Fibroblast of lung (primary cell): ENCODE measurements at regions not wholly inside any gene's neighbourhood (a gene's known extent, or its start where the extent isn't known, plus 50 kb on each side); places are given as distances from the start of the nearest gene placed in this dataset.
A peak's percentile ranks its signal among the peaks of the same experiment; 100 is the strongest.

Source experiments
- DNase-seq, 2 donors: peaks; one replicate each; pipeline versions ENCODE4 v3.0.0 to v3.0.0-alpha.2; 2010; ENCODE audit warnings: low read depth in 2 of 2
- H2AFZ ChIP-seq: 2 replicates; pipeline ENCODE4 v1.5.1; 2012; ENCODE audit warnings: low read length, control low read depth, inconsistent platforms
- H3K27ac ChIP-seq: 2 replicates; pipeline ENCODE4 v1.5.1; 2011; ENCODE audit warnings: low read length, control low read depth; ENCODE audit not compliant: insufficient read depth
- H3K27me3 ChIP-seq: 2 replicates; pipeline ENCODE4 v1.5.1; 2011; ENCODE audit warnings: mild to moderate bottlenecking, low read length; ENCODE audit not compliant: control insufficient read depth, insufficient read depth
- H3K36me3 ChIP-seq: 2 replicates; pipeline ENCODE4 v1.5.1; 2011; ENCODE audit warnings: low read length; ENCODE audit not compliant: control insufficient read depth, insufficient read depth
- H3K4me1 ChIP-seq: 2 replicates; pipeline ENCODE4 v1.5.1; 2011; ENCODE audit warnings: low read length; ENCODE audit not compliant: control insufficient read depth, insufficient read depth; ENCODE audit errors: extremely low read depth
- H3K4me2 ChIP-seq: 2 replicates; pipeline ENCODE4 v1.5.1; 2011; ENCODE audit warnings: low read length, control low read depth; ENCODE audit not compliant: insufficient read depth; ENCODE audit errors: extremely low read depth
- H3K4me3 ChIP-seq, 4 experiments: fragments of 200-600 bp in 1 of 4; sonication (generic) in 1 of 4; replicated peaks in 1 of 4; 2 replicates each; pipeline ENCODE4 v1.5.1; 2011 to 2016; ENCODE audit warnings: low read length in 4 of 4, low read depth in 3 of 4, mild to moderate bottlenecking in 3 of 4, control low read depth in 2 of 4, inconsistent platforms in 1 of 4, mixed read lengths in 1 of 4; ENCODE audit not compliant: insufficient read depth in 1 of 4; ENCODE audit errors: control extremely low read depth in 1 of 4
- H3K79me2 ChIP-seq: 2 replicates; pipeline ENCODE4 v1.5.1; 2012; ENCODE audit warnings: mild to moderate bottlenecking, low read length, inconsistent platforms; ENCODE audit not compliant: control insufficient read depth, insufficient read depth
- H3K9ac ChIP-seq: 2 replicates; pipeline ENCODE4 v1.5.1; 2011; ENCODE audit warnings: mild to moderate bottlenecking, low read length, control low read depth; ENCODE audit not compliant: insufficient read depth
- H3K9me3 ChIP-seq: 2 replicates; pipeline ENCODE4 v1.5.1; 2012; ENCODE audit warnings: low read depth, low read length; ENCODE audit not compliant: control insufficient read depth, insufficient read depth
- H4K20me1 ChIP-seq: 2 replicates; pipeline ENCODE4 v1.5.1; 2011; ENCODE audit warnings: low read length; ENCODE audit not compliant: control insufficient read depth, insufficient read depth; ENCODE audit errors: extremely low read depth
- CTCF ChIP-seq, 2 donors: IDR thresholded peaks in 1 of 2; conservative IDR thresholded peaks in 1 of 2; 1 replicate in 1 of 2; 2 replicates in 1 of 2; pipeline ENCODE4 v1.5.1; 2011 to 2012; ENCODE audit warnings: low read length in 2 of 2, control low read depth in 1 of 2, inconsistent platforms in 1 of 2, low read depth in 1 of 2, mild to moderate bottlenecking in 1 of 2
- EZH2 ChIP-seq: IDR thresholded peaks from 2 replicates; pipeline ENCODE4 v1.5.1; 2012; ENCODE audit warnings: low read length, control low read depth, mild to moderate bottlenecking; ENCODE audit errors: missing control alignments

DNA sequence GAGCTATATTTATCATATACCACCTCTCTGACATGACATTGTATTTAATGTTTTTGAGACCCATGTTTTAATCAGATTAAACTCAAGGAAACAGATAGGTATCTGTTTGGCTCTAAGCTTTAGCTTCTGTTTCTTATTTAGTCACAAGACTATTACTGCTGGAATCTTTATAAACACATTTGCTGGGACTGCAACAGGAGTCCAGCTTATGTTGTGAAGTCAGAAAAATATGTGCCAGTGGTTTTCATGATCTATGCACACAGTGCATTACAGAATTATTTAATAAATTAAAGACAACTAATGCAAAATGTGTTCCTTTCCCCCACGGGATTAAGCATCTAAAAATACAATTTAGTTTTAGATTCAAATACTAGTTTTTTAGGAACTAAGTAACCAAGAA, 338.9 kb downstream of the ZEB2 start:
- H4K20me1 ChIP-seq = no peaks in the 10 kb centered on the region
- no peak for TF ChIP-seq CTCF (conservative IDR thresholded peaks at IDR 0.05 in 1 of 2, IDR thresholded peaks at IDR 0.05 in 1 of 2; ENCODE audit: low read depth in 1 of 2, low read length in 2 of 2)
- TF ChIP-seq EZH2 = no peak

GRCh38 chr2:144180131-144180530, 339.8 kb downstream of the ZEB2 start:
- Histone ChIP-seq H3K4me3 (no peak overlapping the region), H4K20me1 (no peaks in the 10 kb centered on the region), H3K9me3 (no peaks in the 10 kb centered on the region), H3K4me2 (no peak overlapping the region), H3K9ac (no peak overlapping the region), H3K27me3 (no peaks in the 10 kb centered on the region), H3K79me2 (no peaks in the 10 kb centered on the region), H3K27ac (no peak overlapping the region), H3K36me3 (no peaks in the 10 kb centered on the region), H3K4me1 (no peaks in the 10 kb centered on the region), H2AFZ (no peak overlapping the region)
- TF ChIP-seq EZH2 (no peak), CTCF (conservative IDR thresholded peaks at IDR 0.05 in 1 of 2, IDR thresholded peaks at IDR 0.05 in 1 of 2; ENCODE audit: low read depth in 1 of 2, low read length in 2 of 2) (no peak)
- no peak for DNase-seq

More for the DNA sequence above, 338.9 kb downstream of the ZEB2 start:
- Histone ChIP-seq H3K4me1 (no peaks in the 10 kb centered on the region), H3K79me2 (no peaks in the 10 kb centered on the region), H3K27ac (no peak overlapping the region), H2AFZ (no peak overlapping the region), H3K9me3 (no peaks in the 10 kb centered on the region), H3K36me3 (no peaks in the 10 kb centered on the region), H3K4me3 (no peak overlapping the region), H3K9ac (no peak overlapping the region), H3K4me2 (no peak overlapping the region), H3K27me3 (no peaks in the 10 kb centered on the region)
- peak in 1 of 2 donors; percentile 37 for DNase-seq

- Histone ChIP-seq H3K4me2 (no peak overlapping the region), H3K9ac (no peak overlapping the region), H2AFZ (no peak overlapping the region), H3K4me1 (no peaks in the 10 kb centered on the region), H3K27ac (no peak overlapping the region), H3K4me3 (no peak overlapping the region), H4K20me1 (no peaks in the 10 kb centered on the region), H3K36me3 (no peaks in the 10 kb centered on the region), H3K79me2 (no peaks in the 10 kb centered on the region), H3K27me3 (no peaks in the 10 kb centered on the region), H3K9me3 (no peaks in the 10 kb centered on the region)
- TF ChIP-seq EZH2 = no peak
- no peak for TF ChIP-seq CTCF (conservative IDR thresholded peaks at IDR 0.05 in 1 of 2, IDR thresholded peaks at IDR 0.05 in 1 of 2; ENCODE audit: low read depth in 1 of 2, low read length in 2 of 2)
- DNase-seq = no peak
These were observed 349.7 kb downstream of the ZEB2 start for GRCh38 chr2:144170179-144170578.
